Upper lobe of left lung (tissue), 6 donors: ENCODE measurements at regions not wholly inside any gene's neighbourhood (a gene's known extent, or its start where the extent isn't known, plus 50 kb on each side); places are given as distances from the start of the nearest gene placed in this dataset.

Experiments
- ATAC-seq, 2 donors: fragments of 200-7000 bp; cut with Tn5 transposase; one replicate each; pipeline ENCODE4 v1.9.1; 2022; ENCODE audit warnings: mild to moderate bottlenecking in 2 of 2, moderate library complexity in 2 of 2; ENCODE audit not compliant: low FRiP score in 2 of 2
- DNase-seq, 2 donors: peaks; one replicate each; pipeline ENCODE4 v3.0.0-alpha.2; 2019 to 2020
- H3K27ac ChIP-seq, 4 donors: fragments of 200-600 bp; sonication (generic); one replicate each; pipeline ENCODE4 v1.5.1; 2016 to 2019
- H3K27me3 ChIP-seq, 4 donors: fragments of 200-600 bp; sonication (generic); one replicate each; pipeline ENCODE4 v1.5.1; 2017 to 2019
- H3K36me3 ChIP-seq, 4 donors: fragments of 200-600 bp; sonication (generic); one replicate each; pipeline ENCODE4 v1.5.1; 2016 to 2019
- H3K4me1 ChIP-seq, 4 donors: fragments of 200-600 bp; sonication (generic); one replicate each; pipeline ENCODE4 v1.5.1; 2018 to 2019
- H3K4me3 ChIP-seq, 4 donors: fragments of 200-600 bp; sonication (generic); one replicate each; pipeline ENCODE4 v1.5.1; 2017 to 2019; ENCODE audit warnings: mild to moderate bottlenecking in 2 of 4, moderate library complexity in 1 of 4
- H3K9me3 ChIP-seq, 4 donors: fragments of 200-600 bp; sonication (generic); one replicate each; pipeline ENCODE4 v1.5.1; 2018 to 2019
- EP300 ChIP-seq, 4 donors: sonication (generic); formaldehyde crosslinking; IDR thresholded peaks; one replicate each; pipeline ENCODE4 v1.5.1; 2017; ENCODE audit warnings: antibody characterized with exemption in 4 of 4, control low read depth in 2 of 4
- POLR2A ChIP-seq, 4 donors: fragments of 450-650 bp; IDR thresholded peaks; one replicate each; pipeline ENCODE4 v1.5.1; 2016 to 2017; ENCODE audit warnings: antibody characterized with exemption in 4 of 4, mild to moderate bottlenecking in 2 of 4
- POLR2AphosphoS5 ChIP-seq, 2 donors: sonication (generic); formaldehyde crosslinking; IDR thresholded peaks; one replicate each; pipeline ENCODE4 v1.5.1; 2017; ENCODE audit warnings: antibody characterized with exemption in 2 of 2
- WGBS, 2 donors: methylation state at CpG; one replicate each; pipeline ENCODE4 v1.1.5; 2017 to 2018; 5-methylcytosine and 5-hydroxymethylcytosine counted together
- TF ChIP-seq, protein P1 (sequence below), 6 experiments: fragments of 450-650 bp in 4 of 6; fragments of 200-600 bp in 2 of 6; sonication (generic) in 2 of 6; IDR thresholded peaks; one replicate each; pipeline ENCODE4 v1.5.1; 2016 to 2019; ENCODE audit warnings: antibody characterized with exemption in 6 of 6
- donor health status: DM: no; HTN: no; CAD: no; lungs with moderate emphysema.
- donor health status: DM: no; HTN: yes; CAD: no; lungs with severe emphysema.

DNA sequence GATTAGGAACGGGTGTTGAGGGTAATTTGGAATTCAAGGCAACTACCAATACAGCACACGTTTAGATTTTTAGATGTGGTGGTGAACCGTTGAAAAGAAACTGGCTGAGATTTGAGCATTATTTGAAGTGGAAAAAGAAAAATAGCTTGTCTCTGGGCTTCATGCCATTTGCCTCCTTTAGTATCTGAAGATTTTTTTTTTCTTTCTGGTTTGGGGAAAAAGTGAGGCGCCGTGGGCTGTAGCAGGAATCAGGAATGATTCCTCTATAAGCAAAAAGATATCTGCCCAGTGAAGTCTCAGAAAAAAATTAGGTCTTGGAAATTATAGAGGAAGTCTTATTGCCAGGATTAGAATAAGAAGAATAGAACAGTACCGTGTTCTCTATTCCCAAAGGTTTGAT is 88.5 kb downstream of the RPS12 start:
- ATAC-seq (no peak), DNase-seq (no peak)
- no peak overlapping the region for H3K4me3 ChIP-seq
- H3K27me3 ChIP-seq = no peaks in the 10 kb centered on the region
- H3K27ac ChIP-seq = no peak overlapping the region
- TF ChIP-seq POLR2A (IDR thresholded peaks at IDR 0.05) = no peak
- TF ChIP-seq, protein P1, sequence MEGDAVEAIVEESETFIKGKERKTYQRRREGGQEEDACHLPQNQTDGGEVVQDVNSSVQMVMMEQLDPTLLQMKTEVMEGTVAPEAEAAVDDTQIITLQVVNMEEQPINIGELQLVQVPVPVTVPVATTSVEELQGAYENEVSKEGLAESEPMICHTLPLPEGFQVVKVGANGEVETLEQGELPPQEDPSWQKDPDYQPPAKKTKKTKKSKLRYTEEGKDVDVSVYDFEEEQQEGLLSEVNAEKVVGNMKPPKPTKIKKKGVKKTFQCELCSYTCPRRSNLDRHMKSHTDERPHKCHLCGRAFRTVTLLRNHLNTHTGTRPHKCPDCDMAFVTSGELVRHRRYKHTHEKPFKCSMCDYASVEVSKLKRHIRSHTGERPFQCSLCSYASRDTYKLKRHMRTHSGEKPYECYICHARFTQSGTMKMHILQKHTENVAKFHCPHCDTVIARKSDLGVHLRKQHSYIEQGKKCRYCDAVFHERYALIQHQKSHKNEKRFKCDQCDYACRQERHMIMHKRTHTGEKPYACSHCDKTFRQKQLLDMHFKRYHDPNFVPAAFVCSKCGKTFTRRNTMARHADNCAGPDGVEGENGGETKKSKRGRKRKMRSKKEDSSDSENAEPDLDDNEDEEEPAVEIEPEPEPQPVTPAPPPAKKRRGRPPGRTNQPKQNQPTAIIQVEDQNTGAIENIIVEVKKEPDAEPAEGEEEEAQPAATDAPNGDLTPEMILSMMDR (IDR thresholded peaks at IDR 0.05) = no peak
- TF ChIP-seq POLR2AphosphoS5 (IDR thresholded peaks at IDR 0.05) = no peak
- no peak for TF ChIP-seq EP300 (IDR thresholded peaks at IDR 0.05)
- no peaks in the 10 kb centered on the region for H3K36me3 ChIP-seq
- no peaks in the 10 kb centered on the region for H3K9me3 ChIP-seq
- 60 to 65% methylated on average over 6 of the region's 6 CpGs for WGBS, 2 donors
- no peaks in the 10 kb centered on the region for H3K4me1 ChIP-seq

DNA sequence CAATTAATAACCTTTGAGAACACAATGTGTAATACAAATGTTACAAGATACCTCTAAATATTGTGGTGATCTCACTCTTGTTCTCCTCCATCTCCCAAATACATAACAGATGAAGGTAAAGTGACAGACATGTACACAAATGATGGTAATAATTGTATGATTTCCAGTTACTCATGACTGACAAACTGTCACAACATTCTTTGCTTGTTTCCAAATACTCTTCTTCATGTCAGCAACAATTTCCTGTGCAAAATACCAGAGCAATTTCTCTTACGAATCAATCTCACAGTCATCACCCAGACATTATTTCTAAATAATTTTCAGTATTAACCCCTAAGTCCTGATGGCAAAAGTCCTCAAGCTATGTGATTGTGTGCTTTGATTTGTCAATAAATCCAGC is 92.9 kb downstream of the RPS12 start:
- ATAC-seq = no peak
- DNase-seq = no peak
- H3K9me3 ChIP-seq = no peaks in the 10 kb centered on the region
- H3K4me3 ChIP-seq = no peak overlapping the region
- H3K36me3 ChIP-seq = no peaks in the 10 kb centered on the region
- no peak overlapping the region for H3K27ac ChIP-seq
- WGBS, 2 donors = 38 to 50% methylated on average over 1 of the region's 1 CpG
- TF ChIP-seq POLR2A (IDR thresholded peaks at IDR 0.05) = no peak
- TF ChIP-seq POLR2AphosphoS5 (IDR thresholded peaks at IDR 0.05) = no peak
- no peak for TF ChIP-seq EP300 (IDR thresholded peaks at IDR 0.05)
- TF ChIP-seq, protein P1 (IDR thresholded peaks at IDR 0.05) = no peak
- H3K4me1 ChIP-seq = no peaks in the 10 kb centered on the region
- no peaks in the 10 kb centered on the region for H3K27me3 ChIP-seq

DNA sequence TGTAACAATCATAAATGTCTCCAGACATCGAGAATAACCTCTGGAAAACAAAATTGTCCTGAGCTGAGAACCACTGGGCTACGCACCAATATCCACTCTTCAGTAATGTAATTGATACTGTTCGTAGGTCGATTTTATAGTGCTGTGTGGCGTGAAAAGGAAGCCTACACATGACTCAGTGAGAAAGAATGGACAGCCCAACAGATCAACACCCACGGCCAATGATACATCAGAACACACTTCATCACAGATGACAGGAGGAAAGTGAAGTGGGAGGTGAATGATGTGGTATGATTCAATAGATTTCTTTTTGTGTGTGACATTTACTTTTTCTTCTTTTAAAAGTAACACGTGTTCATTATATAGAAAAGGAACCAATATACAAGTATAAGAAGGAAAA is 93.5 kb downstream of the RPS12 start:
- Histone ChIP-seq H3K27me3 (no peaks in the 10 kb centered on the region), H3K36me3 (no peaks in the 10 kb centered on the region), H3K27ac (no peak overlapping the region), H3K4me1 (no peaks in the 10 kb centered on the region), H3K4me3 (no peak overlapping the region), H3K9me3 (no peaks in the 10 kb centered on the region)
- DNase-seq = no peak
- no peak for TF ChIP-seq POLR2A (IDR thresholded peaks at IDR 0.05)
- TF ChIP-seq, protein P1 (IDR thresholded peaks at IDR 0.05) = no peak
- no peak for TF ChIP-seq POLR2AphosphoS5 (IDR thresholded peaks at IDR 0.05)
- no peak for TF ChIP-seq EP300 (IDR thresholded peaks at IDR 0.05)
- no peak for ATAC-seq
- 80 to 81% methylated on average over 7 of the region's 7 CpGs for WGBS, 2 donors

DNA sequence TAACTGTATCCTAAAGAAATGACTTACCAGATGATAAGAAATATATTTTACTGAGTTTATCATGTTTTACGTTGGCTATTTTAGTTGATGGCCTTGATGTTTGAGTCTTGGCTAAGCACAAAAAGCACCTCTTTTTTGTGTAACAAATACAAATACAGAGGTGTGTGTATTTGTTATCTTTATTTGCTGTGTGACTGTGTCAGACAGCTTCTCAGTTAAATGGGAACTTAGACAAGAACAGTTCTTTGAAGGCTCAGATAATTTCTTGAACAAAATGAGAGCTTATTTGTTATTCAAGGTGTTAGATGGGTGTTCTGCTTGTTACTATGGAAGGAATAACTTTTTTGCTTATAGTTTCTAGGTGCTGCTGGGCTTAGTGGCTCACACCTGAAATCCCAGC is 95.4 kb downstream of the RPS12 start:
- no peak overlapping the region for H3K4me3 ChIP-seq
- 92 to 100% methylated on average over 1 of the region's 1 CpG for WGBS, 2 donors
- DNase-seq (no peak), ATAC-seq (no peak)
- no peaks in the 10 kb centered on the region for H3K36me3 ChIP-seq
- H3K9me3 ChIP-seq = no peaks in the 10 kb centered on the region
- no peaks in the 10 kb centered on the region for H3K4me1 ChIP-seq
- no peak overlapping the region for H3K27ac ChIP-seq
- no peaks in the 10 kb centered on the region for H3K27me3 ChIP-seq
- TF ChIP-seq, protein P1 (IDR thresholded peaks at IDR 0.05) = no peak
- TF ChIP-seq POLR2AphosphoS5 (IDR thresholded peaks at IDR 0.05) (no peak), EP300 (IDR thresholded peaks at IDR 0.05) (no peak), POLR2A (IDR thresholded peaks at IDR 0.05) (no peak)

DNA sequence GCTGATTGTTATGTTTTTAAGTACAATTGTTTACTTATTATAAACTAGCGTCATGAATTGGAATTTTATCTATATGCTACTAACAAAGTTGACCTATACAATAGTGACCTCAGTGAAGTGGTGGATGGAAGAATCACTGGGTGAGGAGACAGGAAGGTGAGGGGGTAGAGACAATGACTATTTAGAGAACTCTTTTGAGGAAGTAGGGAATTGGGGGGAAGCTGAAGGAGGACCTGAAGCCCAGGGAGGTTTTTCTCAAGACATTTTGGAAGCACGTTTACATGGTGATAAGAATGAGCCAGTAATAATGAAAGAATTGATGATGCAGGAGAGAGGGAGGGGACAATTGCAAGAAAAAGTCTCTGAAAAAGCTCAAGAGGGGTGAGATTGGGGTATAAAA is 96.4 kb downstream of the RPS12 start:
- Histone ChIP-seq H3K9me3 (no peaks in the 10 kb centered on the region), H3K4me1 (no peaks in the 10 kb centered on the region), H3K27me3 (no peaks in the 10 kb centered on the region), H3K27ac (no peak overlapping the region), H3K4me3 (no peak overlapping the region), H3K36me3 (no peaks in the 10 kb centered on the region)
- ATAC-seq (no peak), DNase-seq (no peak)
- 47 to 52% methylated on average over 2 of the region's 2 CpGs for WGBS, 2 donors
- no peak for TF ChIP-seq POLR2AphosphoS5 (IDR thresholded peaks at IDR 0.05)
